Adrenal gland (tissue), 5 donors: ENCODE measurements at regions not wholly inside any gene's neighbourhood (a gene's known extent, or its start where the extent isn't known, plus 50 kb on each side); places are given as distances from the start of the nearest gene placed in this dataset.

Source experiments
- POLR2A ChIP-seq, 2 donors: fragments of 450-650 bp; IDR thresholded peaks; one replicate each; pipeline ENCODE4 v1.6.1; 2017; ENCODE audit warnings: antibody characterized with exemption in 2 of 2, mild to moderate bottlenecking in 2 of 2, moderate library complexity in 1 of 2
- TF ChIP-seq, protein P1 (sequence below), 6 experiments: fragments of 450-650 bp in 4 of 6; fragments of 200-600 bp in 2 of 6; sonication (generic) in 1 of 6; IDR thresholded peaks; 1 replicate in 5 of 6; 2 replicates in 1 of 6; pipeline versions ENCODE4 v1.5.1 to v1.8.0; 2016 to 2021; ENCODE audit warnings: antibody characterized with exemption in 6 of 6, mild to moderate bottlenecking in 2 of 6, moderate library complexity in 1 of 6
- donor health status: DM: no; HTN: no; CAD: no.

DNA sequence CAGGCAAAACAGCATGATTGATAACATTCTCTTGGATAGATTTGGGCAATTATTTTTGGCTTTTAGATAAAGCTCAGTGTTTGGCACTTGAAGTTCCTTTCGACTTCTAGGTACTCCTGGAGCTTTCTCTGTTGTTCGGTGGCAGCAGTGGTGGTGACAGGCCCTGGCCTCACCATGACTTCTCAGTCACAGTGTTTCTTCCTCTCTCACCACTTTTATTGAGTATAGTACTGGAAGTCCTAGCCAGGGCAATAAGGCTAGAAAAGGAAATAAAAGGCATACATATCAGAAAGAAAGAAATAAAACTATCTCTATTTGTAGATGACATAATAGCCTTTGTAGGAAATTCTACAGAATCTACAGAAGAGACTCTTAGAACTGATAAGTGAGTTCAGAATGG, 101.2 kb upstream of the SIRPG start:
- TF ChIP-seq, protein P1, sequence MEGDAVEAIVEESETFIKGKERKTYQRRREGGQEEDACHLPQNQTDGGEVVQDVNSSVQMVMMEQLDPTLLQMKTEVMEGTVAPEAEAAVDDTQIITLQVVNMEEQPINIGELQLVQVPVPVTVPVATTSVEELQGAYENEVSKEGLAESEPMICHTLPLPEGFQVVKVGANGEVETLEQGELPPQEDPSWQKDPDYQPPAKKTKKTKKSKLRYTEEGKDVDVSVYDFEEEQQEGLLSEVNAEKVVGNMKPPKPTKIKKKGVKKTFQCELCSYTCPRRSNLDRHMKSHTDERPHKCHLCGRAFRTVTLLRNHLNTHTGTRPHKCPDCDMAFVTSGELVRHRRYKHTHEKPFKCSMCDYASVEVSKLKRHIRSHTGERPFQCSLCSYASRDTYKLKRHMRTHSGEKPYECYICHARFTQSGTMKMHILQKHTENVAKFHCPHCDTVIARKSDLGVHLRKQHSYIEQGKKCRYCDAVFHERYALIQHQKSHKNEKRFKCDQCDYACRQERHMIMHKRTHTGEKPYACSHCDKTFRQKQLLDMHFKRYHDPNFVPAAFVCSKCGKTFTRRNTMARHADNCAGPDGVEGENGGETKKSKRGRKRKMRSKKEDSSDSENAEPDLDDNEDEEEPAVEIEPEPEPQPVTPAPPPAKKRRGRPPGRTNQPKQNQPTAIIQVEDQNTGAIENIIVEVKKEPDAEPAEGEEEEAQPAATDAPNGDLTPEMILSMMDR (IDR thresholded peaks at IDR 0.05), result no peak
- no peak for TF ChIP-seq POLR2A (IDR thresholded peaks at IDR 0.05)
